ENCODE measurements at regions not wholly inside any gene's neighbourhood (a gene's known extent, or its start where the extent isn't known, plus 50 kb on each side); places are given as distances from the start of the nearest gene placed in this dataset.

- H3K4me3 ChIP-seq = no peak overlapping the region
- H3K4me1 ChIP-seq = no peaks in the 10 kb centered on the region
- no peak overlapping the region for H3K27ac ChIP-seq
- H3K9me3 ChIP-seq = no peaks in the 10 kb centered on the region
- no peaks in the 10 kb centered on the region for H3K36me3 ChIP-seq
- DNase-seq (ENCODE audit: low spot score) = no peak
- H3K27me3 ChIP-seq = no peaks in the 10 kb centered on the region
- no peak for TF ChIP-seq CTCF (IDR thresholded peaks at IDR 0.05)
These were observed 60.0 kb upstream of the AJAP1 start for GRCh38 chr1:4594286-4594991.

- no peaks in the 10 kb centered on the region for H3K4me1 ChIP-seq
- no peak for TF ChIP-seq CTCF (IDR thresholded peaks at IDR 0.05)
- no peaks in the 10 kb centered on the region for H3K27me3 ChIP-seq
- H3K27ac ChIP-seq = no peak overlapping the region
- no peak for DNase-seq (ENCODE audit: low spot score)
- H3K4me3 ChIP-seq = no peak overlapping the region
- no peaks in the 10 kb centered on the region for H3K9me3 ChIP-seq
- no peaks in the 10 kb centered on the region for H3K36me3 ChIP-seq
These were observed 58.8 kb upstream of the AJAP1 start for GRCh38 chr1:4595341-4596225.

GRCh38 chr1:4596486-4596885 lies 57.9 kb upstream of the AJAP1 start:
- no peak for TF ChIP-seq CTCF (IDR thresholded peaks at IDR 0.05)
- Histone ChIP-seq H3K27ac (no peak overlapping the region), H3K4me1 (no peaks in the 10 kb centered on the region), H3K9me3 (no peaks in the 10 kb centered on the region), H3K4me3 (no peak overlapping the region), H3K36me3 (no peaks in the 10 kb centered on the region), H3K27me3 (no peaks in the 10 kb centered on the region)
- no peak for DNase-seq (ENCODE audit: low spot score)

GRCh38 chr1:4597020-4597419 lies 57.4 kb upstream of the AJAP1 start:
- Histone ChIP-seq H3K4me3 (no peak overlapping the region), H3K27me3 (no peaks in the 10 kb centered on the region), H3K4me1 (no peaks in the 10 kb centered on the region), H3K27ac (no peak overlapping the region), H3K9me3 (no peaks in the 10 kb centered on the region), H3K36me3 (no peaks in the 10 kb centered on the region)
- no peak for TF ChIP-seq CTCF (IDR thresholded peaks at IDR 0.05)
- DNase-seq (ENCODE audit: low spot score) = no peak

DNA sequence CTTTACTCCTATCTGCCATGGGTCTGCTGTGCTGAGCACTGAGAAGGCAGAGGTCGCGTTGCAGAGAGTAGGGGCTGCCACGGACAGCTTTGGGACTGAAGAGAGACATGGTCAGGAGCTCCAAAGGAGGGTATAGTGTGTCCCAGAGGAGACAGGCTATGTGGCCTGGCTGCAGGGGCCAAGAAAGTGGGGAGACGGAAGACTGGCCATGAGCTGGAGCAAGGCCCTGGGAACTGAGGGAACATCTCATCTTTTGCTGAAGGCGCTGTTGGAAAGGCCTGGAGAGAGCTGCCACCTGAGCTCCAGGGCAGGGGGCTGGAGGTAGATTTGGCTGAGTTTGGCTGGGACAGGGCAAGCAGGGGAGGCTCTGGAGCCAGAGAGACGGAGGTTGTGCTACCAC lies 55.8 kb upstream of the AJAP1 start:
- TF ChIP-seq CTCF (IDR thresholded peaks at IDR 0.05) = no peak
- no peaks in the 10 kb centered on the region for H3K4me1 ChIP-seq
- no peak for DNase-seq (ENCODE audit: low spot score)
- no peaks in the 10 kb centered on the region for H3K36me3 ChIP-seq
- H3K27me3 ChIP-seq = no peaks in the 10 kb centered on the region
- no peak overlapping the region for H3K4me3 ChIP-seq
- H3K9me3 ChIP-seq = no peaks in the 10 kb centered on the region
- no peak overlapping the region for H3K27ac ChIP-seq
